HCT116 (cell line): ENCODE measurements at regions not wholly inside any gene's neighbourhood (a gene's known extent, or its start where the extent isn't known, plus 50 kb on each side); places are given as distances from the start of the nearest gene placed in this dataset.

ENCODE experiments used
- ATAC-seq: fragments of 200-7000 bp; cut with Tn5 transposase; 2 replicates; pipeline ENCODE4 v1.9.1; 2020; ENCODE audit warnings: mild to moderate bottlenecking, moderate library complexity
- BruUV-seq: library from RNA; stranded (reverse); fragments of 400-500 nt; replicated peaks from 2 replicates; lab custom pipeline; 2021; lab: Mats Ljungman, UMichigan
- CTCF ChIA-PET: fragments of 300-600 bp; sonication (Branson Sonifier 250); formaldehyde crosslinking; loops from one replicate; lab custom pipeline; 2021; ENCODE audit warnings: antibody characterized with exemption; lab: Charles Lee
- POLR2A ChIA-PET: fragments of 300-600, 350-600 bp; sonication (Branson Sonifier 250); formaldehyde crosslinking; loops from one replicate; lab custom pipeline; 2021; ENCODE audit warnings: antibody characterized with exemption; lab: Charles Lee
- RAD21 ChIA-PET, 2 experiments: fragments of 300-600 bp; sonication (Branson Sonifier 250); formaldehyde crosslinking; loops; one replicate each; lab custom pipeline; 2023; ENCODE audit warnings: low total read pairs in 2 of 2; ENCODE audit not compliant: uncharacterized antibody in 2 of 2, unreplicated experiment in 2 of 2, low non-redundant PET in 1 of 2; lab: Charles Lee
- DNase-seq: peaks from one replicate; pipeline ENCODE4 v3.0.0-alpha.2; 2010; ENCODE audit warnings: low read depth, low spot score
- H2AFZ ChIP-seq: fragments of 200-600 bp; shearing (Covaris generic), sonication (generic); 2 replicates; pipeline ENCODE4 v1.6.1; 2017; ENCODE audit warnings: low read depth, mixed run types, mixed read lengths, antibody characterized with exemption, low read length; ENCODE audit not compliant: poor library complexity, severe bottlenecking
- H3K27ac ChIP-seq: 2 replicates; pipeline ENCODE4 v1.5.1; 2012; ENCODE audit warnings: low read depth, low read length
- H3K27me3 ChIP-seq: fragments of 200-600 bp; sonication (generic); 2 replicates; pipeline ENCODE4 v1.6.1; 2016; ENCODE audit warnings: mixed run types, low read length, mixed read lengths; ENCODE audit not compliant: insufficient read depth
- H3K36me3 ChIP-seq, 2 experiments: fragments of 200-500 bp in 1 of 2; fragments of 200-600 bp in 1 of 2; sonication (Bioruptor generic) in 1 of 2; sonication (generic) in 1 of 2; 2 replicates each; pipeline versions ENCODE4 v1.5.1 to v1.6.1; 2014 to 2016; ENCODE audit warnings: low read length in 2 of 2, inconsistent platforms in 1 of 2, mixed read lengths in 1 of 2, mixed run types in 1 of 2; ENCODE audit not compliant: insufficient read depth in 2 of 2, control insufficient read depth in 1 of 2
- H3K4me1 ChIP-seq, 2 experiments: fragments of 200-600 bp in 1 of 2; sonication (generic) in 1 of 2; 2 replicates each; pipeline versions ENCODE4 v1.5.1 to v1.6.1; 2012 to 2017; ENCODE audit warnings: low read length in 2 of 2, inconsistent platforms in 1 of 2, mild to moderate bottlenecking in 1 of 2, mixed read lengths in 1 of 2, mixed run types in 1 of 2, moderate library complexity in 1 of 2; ENCODE audit not compliant: insufficient read depth in 2 of 2, control insufficient read depth in 1 of 2
- H3K4me2 ChIP-seq: fragments of 200-600 bp; sonication (generic); 2 replicates; pipeline ENCODE4 v1.6.1; 2017; ENCODE audit warnings: mixed run types, low read length, mixed read lengths
- H3K4me3 ChIP-seq, 2 experiments: fragments of 200-600 bp in 1 of 2; sonication (generic) in 1 of 2; replicated peaks in 1 of 2; 2 replicates each; pipeline ENCODE4 v1.5.1; 2011 to 2016; ENCODE audit warnings: low read length in 2 of 2, control low read depth in 1 of 2, low read depth in 1 of 2, mild to moderate bottlenecking in 1 of 2, mixed read lengths in 1 of 2, mixed run types in 1 of 2
- H3K79me2 ChIP-seq: fragments of 200-600 bp; sonication (generic); 2 replicates; pipeline ENCODE4 v1.6.1; 2017; ENCODE audit warnings: mild to moderate bottlenecking, mixed run types, low read length, moderate library complexity, mixed read lengths; ENCODE audit not compliant: insufficient read depth
- H3K9ac ChIP-seq: fragments of 200-600 bp; sonication (generic); 2 replicates; pipeline ENCODE4 v1.6.1; 2016; ENCODE audit warnings: low read length, mixed read lengths
- H3K9me2 ChIP-seq: fragments of 200-600 bp; sonication (generic), shearing (Covaris generic); 2 replicates; pipeline ENCODE4 v1.6.1; 2017; ENCODE audit warnings: mixed run types, mild to moderate bottlenecking, moderate library complexity; ENCODE audit not compliant: insufficient read depth
- H3K9me3 ChIP-seq, 2 experiments: fragments of 200-500 bp in 1 of 2; fragments of 200-600 bp in 1 of 2; sonication (Bioruptor generic) in 1 of 2; sonication (generic) in 1 of 2; 2 replicates each; pipeline ENCODE4 v1.6.1; 2014 to 2017; ENCODE audit warnings: low read length in 2 of 2, mixed read lengths in 2 of 2, inconsistent platforms in 1 of 2, low read depth in 1 of 2, mild to moderate bottlenecking in 1 of 2, mixed run types in 1 of 2, moderate library complexity in 1 of 2; ENCODE audit not compliant: control insufficient read depth in 1 of 2, insufficient read depth in 1 of 2
- H4K20me1 ChIP-seq: fragments of 200-600 bp; sonication (generic), shearing (Covaris generic); 2 replicates; pipeline ENCODE4 v1.6.1; 2017; ENCODE audit warnings: mixed run types, mild to moderate bottlenecking, moderate library complexity; ENCODE audit not compliant: insufficient read depth
- ATF3 ChIP-seq: IDR thresholded peaks from 2 replicates; pipeline ENCODE4 v1.6.1; 2012
- EZH2 ChIP-seq: fragments of 200-600 bp; sonication (generic); IDR thresholded peaks from 2 replicates; pipeline ENCODE4 v1.6.1; 2017; ENCODE audit warnings: antibody characterized with exemption, mixed run types
- EZH2phosphoT487 ChIP-seq: fragments of 200-600 bp; IDR thresholded peaks from 2 replicates; pipeline ENCODE4 v1.6.1; 2018; ENCODE audit warnings: antibody characterized with exemption, borderline replicate concordance
- FOSL1 ChIP-seq: IDR thresholded peaks from 2 replicates; pipeline ENCODE4 v1.6.1; 2012; ENCODE audit warnings: low read depth
- MAX ChIP-seq: IDR thresholded peaks from 2 replicates; pipeline ENCODE4 v1.6.1; 2012
- REST ChIP-seq: IDR thresholded peaks from 2 replicates; pipeline ENCODE4 v1.6.1; 2012; ENCODE audit warnings: low read depth
- SIN3A ChIP-seq: IDR thresholded peaks from 2 replicates; pipeline ENCODE4 v1.6.1; 2012; ENCODE audit warnings: low read depth
- YY1 ChIP-seq: IDR thresholded peaks from 2 replicates; pipeline ENCODE4 v1.6.1; 2011; ENCODE audit warnings: low read length, low read depth, moderate library complexity, mild to moderate bottlenecking; ENCODE audit not compliant: insufficient replicate concordance; ENCODE audit errors: extremely low read depth
- intact Hi-C: fragments of 100-400 bp; cut with micrococcal nuclease; formaldehyde crosslinking; loops from 2 replicates; pipeline ENCODE4 v1.10.0; 2022
- TF ChIP-seq, protein P1 (sequence below), 3 experiments: fragments of 200-600 bp in 1 of 3; sonication (generic) in 1 of 3; IDR thresholded peaks in 2 of 3; conservative IDR thresholded peaks in 1 of 3; 2 replicates each; pipeline ENCODE4 v1.5.1; 2012 to 2017; ENCODE audit warnings: low read depth in 2 of 3, low read length in 2 of 3, antibody characterized with exemption in 1 of 3, borderline replicate concordance in 1 of 3, control low read depth in 1 of 3, mild to moderate bottlenecking in 1 of 3, mixed read lengths in 1 of 3, mixed run types in 1 of 3, moderate library complexity in 1 of 3; ENCODE audit not compliant: insufficient read depth in 1 of 3

GRCh38 chr13:76800943-76801342 lies 85.3 kb downstream of the KCTD12 start:
- ChIA-PET RAD21 (no interaction called here), POLR2A (no interaction called here)

More at GRCh38 chr13:76800943-76801342, 85.3 kb downstream of the KCTD12 start:
- Histone ChIP-seq H4K20me1 (no peaks in the 10 kb centered on the region), H3K4me3 (no peak overlapping the region), H3K9me2 (no peaks in the 10 kb centered on the region), H3K9me3 (no peaks in the 10 kb centered on the region), H3K79me2 (no peaks in the 10 kb centered on the region), H3K4me2 (no peak overlapping the region), H3K4me1 (no peaks in the 10 kb centered on the region), H3K27ac (no peak overlapping the region), H2AFZ (no peak overlapping the region), H3K9ac (no peak overlapping the region), H3K27me3 (0 out of 2 replicates have a peak, but pooled peaks cover 5% of the 10 kb centered on the region), H3K36me3 (no peaks in the 10 kb centered on the region)
- ATAC-seq (no peak), DNase-seq (no peak)
- TF ChIP-seq EZH2phosphoT487 (no peak), EZH2 (no peak), FOSL1 (no peak), YY1 (no peak), REST (no peak), MAX (no peak), ATF3 (no peak), SIN3A (no peak)
- TF ChIP-seq, protein P1, sequence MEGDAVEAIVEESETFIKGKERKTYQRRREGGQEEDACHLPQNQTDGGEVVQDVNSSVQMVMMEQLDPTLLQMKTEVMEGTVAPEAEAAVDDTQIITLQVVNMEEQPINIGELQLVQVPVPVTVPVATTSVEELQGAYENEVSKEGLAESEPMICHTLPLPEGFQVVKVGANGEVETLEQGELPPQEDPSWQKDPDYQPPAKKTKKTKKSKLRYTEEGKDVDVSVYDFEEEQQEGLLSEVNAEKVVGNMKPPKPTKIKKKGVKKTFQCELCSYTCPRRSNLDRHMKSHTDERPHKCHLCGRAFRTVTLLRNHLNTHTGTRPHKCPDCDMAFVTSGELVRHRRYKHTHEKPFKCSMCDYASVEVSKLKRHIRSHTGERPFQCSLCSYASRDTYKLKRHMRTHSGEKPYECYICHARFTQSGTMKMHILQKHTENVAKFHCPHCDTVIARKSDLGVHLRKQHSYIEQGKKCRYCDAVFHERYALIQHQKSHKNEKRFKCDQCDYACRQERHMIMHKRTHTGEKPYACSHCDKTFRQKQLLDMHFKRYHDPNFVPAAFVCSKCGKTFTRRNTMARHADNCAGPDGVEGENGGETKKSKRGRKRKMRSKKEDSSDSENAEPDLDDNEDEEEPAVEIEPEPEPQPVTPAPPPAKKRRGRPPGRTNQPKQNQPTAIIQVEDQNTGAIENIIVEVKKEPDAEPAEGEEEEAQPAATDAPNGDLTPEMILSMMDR (IDR thresholded peaks at IDR 0.05 in 2 of 3, conservative IDR thresholded peaks at IDR 0.05 in 1 of 3; ENCODE audit: borderline replicate concordance in 1 of 3, insufficient read depth in 1 of 3, low read depth in 2 of 3, low read length in 2 of 3) = no peak
- intact Hi-C loops = no loop called here
- BruUV-seq = no TSS peak
- CTCF ChIA-PET = no interaction called here
